HEK293 (cell line): ENCODE measurements at regions not wholly inside any gene's neighbourhood (a gene's known extent, or its start where the extent isn't known, plus 50 kb on each side); places are given as distances from the start of the nearest gene placed in this dataset.
"Not testable (repeated sequence)": the region's sequence is repeated elsewhere in the genome, so short reads cannot be mapped to it uniquely, and the experiment has no call there.

Experiments
- CTCF ChIA-PET: fragments of 350-600 bp; formaldehyde crosslinking; extraction: SDS; loops from one replicate; lab custom pipeline; 2021; ENCODE audit warnings: antibody characterized with exemption; lab: Yijun Ruan, JAX
- POLR2A ChIA-PET: fragments of 300-600 bp; formaldehyde crosslinking; extraction: SDS; loops from one replicate; lab custom pipeline; 2020; ENCODE audit warnings: antibody characterized with exemption, inconsistent platforms; lab: Yijun Ruan, JAX
- H3K27ac ChIP-seq: fragments of 200-500 bp; sonication (Bioruptor generic); 2 replicates; pipeline ENCODE4 v1.5.1; 2014; ENCODE audit warnings: low read depth, low read length, control low read depth, inconsistent platforms; ENCODE audit errors: extremely low read depth
- H3K36me3 ChIP-seq, 2 experiments: fragments of 200-500 bp in 1 of 2; sonication (Bioruptor generic) in 1 of 2; 1 replicate in 1 of 2; 2 replicates in 1 of 2; pipeline ENCODE4 v1.5.1; 2014 to 2017; ENCODE audit warnings: inconsistent platforms in 2 of 2, low read length in 2 of 2; ENCODE audit not compliant: control insufficient read depth in 2 of 2, insufficient read depth in 1 of 2
- H3K4me1 ChIP-seq: fragments of 200-500 bp; sonication (Bioruptor generic); 2 replicates; pipeline ENCODE4 v1.5.1; 2014; ENCODE audit warnings: mild to moderate bottlenecking, low read length, inconsistent platforms; ENCODE audit not compliant: control insufficient read depth, insufficient read depth
- H3K4me3 ChIP-seq: 2 replicates; pipeline ENCODE4 v1.5.1; 2011; ENCODE audit warnings: low read depth, mild to moderate bottlenecking, control low read depth, low read length, moderate library complexity
- H3K9me3 ChIP-seq: fragments of 200-500 bp; sonication (Bioruptor generic); 2 replicates; pipeline ENCODE4 v1.5.1; 2014; ENCODE audit warnings: low read depth, low read length, inconsistent platforms; ENCODE audit not compliant: control insufficient read depth, insufficient read depth
- EGR2 ChIP-seq: fragments of 450-650 bp; formaldehyde crosslinking; IDR thresholded peaks from 2 replicates; pipeline ENCODE4 v1.5.1; 2016; ENCODE audit warnings: low read depth, missing biosample characterization, missing genetic modification characterization
- GLIS1 ChIP-seq: fragments of 450-650 bp; formaldehyde crosslinking; IDR thresholded peaks from 2 replicates; pipeline ENCODE4 v1.5.1; 2016; ENCODE audit warnings: missing biosample characterization, missing genetic modification characterization
- ZFHX2 ChIP-seq: fragments of 450-650 bp; formaldehyde crosslinking; conservative IDR thresholded peaks from 2 replicates; pipeline ENCODE4 v1.5.1; 2016; ENCODE audit warnings: missing biosample characterization, missing genetic modification characterization
- ZNF660 ChIP-seq: fragments of 450-650 bp; IDR thresholded peaks from 2 replicates; pipeline ENCODE4 v1.5.1; 2018; ENCODE audit warnings: missing biosample characterization, mild to moderate bottlenecking, missing genetic modification characterization

GRCh38 chr7:68629-69028, 123.7 kb upstream of the FAM20C start (continued):
- TF ChIP-seq ZNF660, result no peak
- TF ChIP-seq, all 188 proteins: peak for 0

- POLR2A ChIA-PET, H3K4me3 ChIP-seq, H3K27ac ChIP-seq, CTCF ChIA-PET, H3K36me3 ChIP-seq, H3K9me3 ChIP-seq, H3K4me1 ChIP-seq: not testable (repeated sequence)
Measured at GRCh38 chr7:69052-69451, 123.3 kb upstream of the FAM20C start.

- H3K9me3 ChIP-seq, H3K4me3 ChIP-seq, H3K4me1 ChIP-seq, H3K27ac ChIP-seq, POLR2A ChIA-PET, H3K36me3 ChIP-seq, CTCF ChIA-PET: not testable (repeated sequence)
Measured at GRCh38 chr7:69499-70123, 122.8 kb upstream of the FAM20C start.

- H3K36me3 ChIP-seq, H3K27ac ChIP-seq, H3K4me1 ChIP-seq, H3K9me3 ChIP-seq, CTCF ChIA-PET, H3K4me3 ChIP-seq, POLR2A ChIA-PET: not testable (repeated sequence)
Measured at GRCh38 chr7:70207-70606, 122.2 kb upstream of the FAM20C start.

- H3K4me1 ChIP-seq, H3K27ac ChIP-seq, H3K9me3 ChIP-seq, H3K4me3 ChIP-seq, CTCF ChIA-PET, POLR2A ChIA-PET, H3K36me3 ChIP-seq: not testable (repeated sequence)
Measured at GRCh38 chr7:70989-71388, 121.4 kb upstream of the FAM20C start.

- H3K9me3 ChIP-seq, H3K4me1 ChIP-seq, CTCF ChIA-PET, H3K36me3 ChIP-seq, POLR2A ChIA-PET, H3K27ac ChIP-seq, H3K4me3 ChIP-seq: not testable (repeated sequence)
- TF ChIP-seq GLIS1 (peak; percentile 84), ZFHX2 (tag by site-specific recombination) (peak; percentile 74), EGR2 (tag by site-specific recombination) (peak; percentile 51; the same call in 1 of the 2 replicates)
Measured at GRCh38 chr7:72266-73057, 119.9 kb upstream of the FAM20C start.

- POLR2A ChIA-PET, H3K9me3 ChIP-seq, H3K36me3 ChIP-seq, H3K27ac ChIP-seq, H3K4me3 ChIP-seq, CTCF ChIA-PET, H3K4me1 ChIP-seq: not testable (repeated sequence)
Measured at GRCh38 chr7:73058-73331, 119.4 kb upstream of the FAM20C start.

GRCh38 chr7:74008-74540, 118.3 kb upstream of the FAM20C start:
- H3K9me3 ChIP-seq, H3K4me3 ChIP-seq, H3K4me1 ChIP-seq, H3K36me3 ChIP-seq, H3K27ac ChIP-seq, POLR2A ChIA-PET, CTCF ChIA-PET: not testable (repeated sequence)

- POLR2A ChIA-PET, CTCF ChIA-PET, H3K27ac ChIP-seq: not testable (repeated sequence)
Measured at GRCh38 chr7:75511-75910, 116.9 kb upstream of the FAM20C start.

GRCh38 chr7:76202-76601, 116.2 kb upstream of the FAM20C start:
- H3K9me3 ChIP-seq, H3K36me3 ChIP-seq, H3K27ac ChIP-seq, H3K4me1 ChIP-seq, CTCF ChIA-PET, POLR2A ChIA-PET, H3K4me3 ChIP-seq: not testable (repeated sequence)

More at GRCh38 chr7:75511-75910, 116.9 kb upstream of the FAM20C start:
- H3K4me3 ChIP-seq, H3K36me3 ChIP-seq, H3K9me3 ChIP-seq, H3K4me1 ChIP-seq: not testable (repeated sequence)
